HCT116 (cell line): ENCODE measurements at regions not wholly inside any gene's neighbourhood (a gene's known extent, or its start where the extent isn't known, plus 50 kb on each side); places are given as distances from the start of the nearest gene placed in this dataset.

ENCODE experiments used
- ATAC-seq: fragments of 200-7000 bp; cut with Tn5 transposase; 2 replicates; pipeline ENCODE4 v1.9.1; 2020; ENCODE audit warnings: mild to moderate bottlenecking, moderate library complexity
- BruUV-seq: library from RNA; stranded (reverse); fragments of 400-500 nt; replicated peaks from 2 replicates; lab custom pipeline; 2021; lab: Mats Ljungman, UMichigan
- CTCF ChIA-PET: fragments of 300-600 bp; sonication (Branson Sonifier 250); formaldehyde crosslinking; loops from one replicate; lab custom pipeline; 2021; ENCODE audit warnings: antibody characterized with exemption; lab: Charles Lee
- POLR2A ChIA-PET: fragments of 300-600, 350-600 bp; sonication (Branson Sonifier 250); formaldehyde crosslinking; loops from one replicate; lab custom pipeline; 2021; ENCODE audit warnings: antibody characterized with exemption; lab: Charles Lee
- RAD21 ChIA-PET, 2 experiments: fragments of 300-600 bp; sonication (Branson Sonifier 250); formaldehyde crosslinking; loops; one replicate each; lab custom pipeline; 2023; ENCODE audit warnings: low total read pairs in 2 of 2; ENCODE audit not compliant: uncharacterized antibody in 2 of 2, unreplicated experiment in 2 of 2, low non-redundant PET in 1 of 2; lab: Charles Lee
- DNase-seq: peaks from one replicate; pipeline ENCODE4 v3.0.0-alpha.2; 2010; ENCODE audit warnings: low read depth, low spot score
- H2AFZ ChIP-seq: fragments of 200-600 bp; shearing (Covaris generic), sonication (generic); 2 replicates; pipeline ENCODE4 v1.6.1; 2017; ENCODE audit warnings: low read depth, mixed run types, mixed read lengths, antibody characterized with exemption, low read length; ENCODE audit not compliant: poor library complexity, severe bottlenecking
- H3K27ac ChIP-seq: 2 replicates; pipeline ENCODE4 v1.5.1; 2012; ENCODE audit warnings: low read depth, low read length
- H3K27me3 ChIP-seq: fragments of 200-600 bp; sonication (generic); 2 replicates; pipeline ENCODE4 v1.6.1; 2016; ENCODE audit warnings: mixed run types, low read length, mixed read lengths; ENCODE audit not compliant: insufficient read depth
- H3K36me3 ChIP-seq, 2 experiments: fragments of 200-500 bp in 1 of 2; fragments of 200-600 bp in 1 of 2; sonication (Bioruptor generic) in 1 of 2; sonication (generic) in 1 of 2; 2 replicates each; pipeline versions ENCODE4 v1.5.1 to v1.6.1; 2014 to 2016; ENCODE audit warnings: low read length in 2 of 2, inconsistent platforms in 1 of 2, mixed read lengths in 1 of 2, mixed run types in 1 of 2; ENCODE audit not compliant: insufficient read depth in 2 of 2, control insufficient read depth in 1 of 2
- H3K4me1 ChIP-seq, 2 experiments: fragments of 200-600 bp in 1 of 2; sonication (generic) in 1 of 2; 2 replicates each; pipeline versions ENCODE4 v1.5.1 to v1.6.1; 2012 to 2017; ENCODE audit warnings: low read length in 2 of 2, inconsistent platforms in 1 of 2, mild to moderate bottlenecking in 1 of 2, mixed read lengths in 1 of 2, mixed run types in 1 of 2, moderate library complexity in 1 of 2; ENCODE audit not compliant: insufficient read depth in 2 of 2, control insufficient read depth in 1 of 2
- H3K4me2 ChIP-seq: fragments of 200-600 bp; sonication (generic); 2 replicates; pipeline ENCODE4 v1.6.1; 2017; ENCODE audit warnings: mixed run types, low read length, mixed read lengths
- H3K4me3 ChIP-seq, 2 experiments: fragments of 200-600 bp in 1 of 2; sonication (generic) in 1 of 2; replicated peaks in 1 of 2; 2 replicates each; pipeline ENCODE4 v1.5.1; 2011 to 2016; ENCODE audit warnings: low read length in 2 of 2, control low read depth in 1 of 2, low read depth in 1 of 2, mild to moderate bottlenecking in 1 of 2, mixed read lengths in 1 of 2, mixed run types in 1 of 2
- H3K79me2 ChIP-seq: fragments of 200-600 bp; sonication (generic); 2 replicates; pipeline ENCODE4 v1.6.1; 2017; ENCODE audit warnings: mild to moderate bottlenecking, mixed run types, low read length, moderate library complexity, mixed read lengths; ENCODE audit not compliant: insufficient read depth
- H3K9ac ChIP-seq: fragments of 200-600 bp; sonication (generic); 2 replicates; pipeline ENCODE4 v1.6.1; 2016; ENCODE audit warnings: low read length, mixed read lengths
- H3K9me2 ChIP-seq: fragments of 200-600 bp; sonication (generic), shearing (Covaris generic); 2 replicates; pipeline ENCODE4 v1.6.1; 2017; ENCODE audit warnings: mixed run types, mild to moderate bottlenecking, moderate library complexity; ENCODE audit not compliant: insufficient read depth
- H3K9me3 ChIP-seq, 2 experiments: fragments of 200-500 bp in 1 of 2; fragments of 200-600 bp in 1 of 2; sonication (Bioruptor generic) in 1 of 2; sonication (generic) in 1 of 2; 2 replicates each; pipeline ENCODE4 v1.6.1; 2014 to 2017; ENCODE audit warnings: low read length in 2 of 2, mixed read lengths in 2 of 2, inconsistent platforms in 1 of 2, low read depth in 1 of 2, mild to moderate bottlenecking in 1 of 2, mixed run types in 1 of 2, moderate library complexity in 1 of 2; ENCODE audit not compliant: control insufficient read depth in 1 of 2, insufficient read depth in 1 of 2
- H4K20me1 ChIP-seq: fragments of 200-600 bp; sonication (generic), shearing (Covaris generic); 2 replicates; pipeline ENCODE4 v1.6.1; 2017; ENCODE audit warnings: mixed run types, mild to moderate bottlenecking, moderate library complexity; ENCODE audit not compliant: insufficient read depth
- CBX3 ChIP-seq: IDR thresholded peaks from 2 replicates; pipeline ENCODE4 v1.6.1; 2012; ENCODE audit warnings: low read depth
- CEBPB ChIP-seq: IDR thresholded peaks from 2 replicates; pipeline ENCODE4 v1.6.1; 2012; ENCODE audit warnings: low read depth
- EZH2phosphoT487 ChIP-seq: fragments of 200-600 bp; IDR thresholded peaks from 2 replicates; pipeline ENCODE4 v1.6.1; 2018; ENCODE audit warnings: antibody characterized with exemption, borderline replicate concordance
- FOSL1 ChIP-seq: IDR thresholded peaks from 2 replicates; pipeline ENCODE4 v1.6.1; 2012; ENCODE audit warnings: low read depth
- JUND ChIP-seq: IDR thresholded peaks from 2 replicates; pipeline ENCODE4 v1.6.1; 2012
- POLR2A ChIP-seq: IDR thresholded peaks from 2 replicates; pipeline ENCODE4 v1.7.0; 2011; ENCODE audit warnings: borderline replicate concordance; ENCODE audit not compliant: insufficient read depth, insufficient read length; ENCODE audit errors: extremely low read depth
- RAD21 ChIP-seq: IDR thresholded peaks from 2 replicates; pipeline ENCODE4 v1.6.1; 2012; ENCODE audit warnings: low read depth, mild to moderate bottlenecking
- REST ChIP-seq: IDR thresholded peaks from 2 replicates; pipeline ENCODE4 v1.6.1; 2012; ENCODE audit warnings: low read depth
- SP1 ChIP-seq: IDR thresholded peaks from 2 replicates; pipeline ENCODE4 v1.6.1; 2012; ENCODE audit warnings: low read depth
- SRF ChIP-seq: IDR thresholded peaks from 2 replicates; pipeline ENCODE4 v1.6.1; 2012; ENCODE audit warnings: low read depth
- YY1 ChIP-seq: IDR thresholded peaks from 2 replicates; pipeline ENCODE4 v1.6.1; 2011; ENCODE audit warnings: low read length, low read depth, moderate library complexity, mild to moderate bottlenecking; ENCODE audit not compliant: insufficient replicate concordance; ENCODE audit errors: extremely low read depth
- ZBTB33 ChIP-seq: IDR thresholded peaks from 2 replicates; pipeline ENCODE4 v1.6.1; 2011; ENCODE audit warnings: mild to moderate bottlenecking, low read length, moderate library complexity; ENCODE audit not compliant: insufficient replicate concordance; ENCODE audit errors: extremely low read depth
- ZNF274 ChIP-seq: fragments of 200-500 bp; sonication (Bioruptor generic); IDR thresholded peaks from 2 replicates; pipeline ENCODE4 v1.6.1; 2014; ENCODE audit warnings: mild to moderate bottlenecking, low read depth, low read length, inconsistent platforms
- intact Hi-C: fragments of 100-400 bp; cut with micrococcal nuclease; formaldehyde crosslinking; loops from 2 replicates; pipeline ENCODE4 v1.10.0; 2022
- TF ChIP-seq, protein P1 (sequence below): IDR thresholded peaks from 2 replicates; pipeline ENCODE4 v1.6.1; 2012
- TF ChIP-seq, protein P2 (sequence below): IDR thresholded peaks from 2 replicates; pipeline ENCODE4 v1.6.1; 2012

DNA sequence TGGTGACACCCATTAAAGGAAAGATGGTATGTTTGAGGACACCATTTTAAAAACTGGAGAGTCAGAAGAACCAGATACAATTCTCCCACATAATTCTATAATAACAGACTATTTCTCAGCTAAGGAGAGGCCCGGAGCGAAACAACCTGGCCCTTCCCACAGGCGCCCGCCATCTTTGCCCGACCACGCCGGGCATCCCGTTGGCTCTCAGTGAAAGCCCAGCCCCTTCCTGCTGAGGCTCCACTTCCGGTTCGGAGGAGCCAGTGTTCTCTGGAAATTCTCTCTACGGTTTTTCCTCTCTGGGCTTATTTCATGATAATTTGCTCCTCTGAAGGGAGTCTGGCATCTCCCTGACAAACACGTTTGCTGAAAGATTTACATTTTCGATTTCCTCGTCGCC is 175.7 kb downstream of the AXIN2 start:
- ATAC-seq: no peak
- Histone ChIP-seq H3K9me3 (no peaks in the 10 kb centered on the region), H3K4me1 (peaks cover 7 to 16% of the 10 kb centered on the region in 2 experiments), H3K36me3 (no peaks in the 10 kb centered on the region), H2AFZ (no peak overlapping the region)
- POLR2A ChIA-PET: no interaction called here
- intact Hi-C loops: no loop called here
- TF ChIP-seq CEBPB: no peak
- TF ChIP-seq, protein P1, sequence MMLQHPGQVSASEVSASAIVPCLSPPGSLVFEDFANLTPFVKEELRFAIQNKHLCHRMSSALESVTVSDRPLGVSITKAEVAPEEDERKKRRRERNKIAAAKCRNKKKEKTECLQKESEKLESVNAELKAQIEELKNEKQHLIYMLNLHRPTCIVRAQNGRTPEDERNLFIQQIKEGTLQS: no peak
- no peak for TF ChIP-seq CBX3
- TF ChIP-seq POLR2A: no peak
- no peak for TF ChIP-seq SP1
- TF ChIP-seq EZH2phosphoT487: no peak
- no peak for TF ChIP-seq FOSL1
- no peak for TF ChIP-seq ZBTB33
- no peak for TF ChIP-seq RAD21
- TF ChIP-seq, protein P2, sequence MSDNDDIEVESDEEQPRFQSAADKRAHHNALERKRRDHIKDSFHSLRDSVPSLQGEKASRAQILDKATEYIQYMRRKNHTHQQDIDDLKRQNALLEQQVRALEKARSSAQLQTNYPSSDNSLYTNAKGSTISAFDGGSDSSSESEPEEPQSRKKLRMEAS: no peak
- TF ChIP-seq ZNF274: no peak
- TF ChIP-seq YY1: no peak
- TF ChIP-seq REST: no peak
- TF ChIP-seq SRF: no peak
- no peak for TF ChIP-seq JUND
- TF ChIP-seq, all 23 proteins: peak for 0
- no peak overlapping the region for H3K4me2 ChIP-seq
- H3K9ac ChIP-seq: no peak overlapping the region
- DNase-seq: no peak
- H3K79me2 ChIP-seq: no peaks in the 10 kb centered on the region
- H3K4me3 ChIP-seq: no peak overlapping the region
- no peaks in the 10 kb centered on the region for H3K27me3 ChIP-seq
- BruUV-seq: no TSS peak
- H3K27ac ChIP-seq: no peak overlapping the region
- H4K20me1 ChIP-seq: no peaks in the 10 kb centered on the region
- ChIA-PET RAD21 (no interaction called here), CTCF (no interaction called here)
- 0 out of 2 replicates have a peak, but pooled peaks cover 4% of the 10 kb centered on the region for H3K9me2 ChIP-seq
